Embryonic facial prominence (tissue), 1 donor: ENCODE measurements at regions not wholly inside any gene's neighbourhood (a gene's known extent, or its start where the extent isn't known, plus 50 kb on each side); places are given as distances from the start of the nearest gene placed in this dataset.
A peak's percentile ranks its signal among the peaks of the same experiment; 100 is the strongest.

ENCODE experiments used
- DNase-seq: peaks from one replicate; pipeline ENCODE4 v3.0.0-alpha.2; 2016; ENCODE audit errors: extremely low spot score

DNA sequence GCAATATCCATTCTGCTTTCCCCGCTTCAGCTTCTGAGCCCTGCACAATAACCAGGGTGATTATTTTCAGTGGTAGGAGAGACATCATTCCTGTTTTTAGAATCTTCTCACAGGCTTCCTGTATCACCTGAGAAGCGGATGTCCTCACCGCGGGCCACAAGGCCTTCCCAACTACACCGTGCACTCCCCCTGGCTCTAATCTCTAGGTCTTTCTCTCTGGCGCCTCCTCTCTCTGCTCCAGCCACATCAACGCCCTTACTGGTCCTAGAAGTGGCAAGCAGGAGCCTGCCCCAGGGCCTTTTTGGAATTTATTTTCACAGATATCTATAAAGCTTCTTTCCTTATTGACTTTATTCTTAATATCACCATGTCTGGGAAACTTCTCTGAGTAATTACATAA, 675.2 kb upstream of the FRG1 start:
- no peak for DNase-seq

DNA sequence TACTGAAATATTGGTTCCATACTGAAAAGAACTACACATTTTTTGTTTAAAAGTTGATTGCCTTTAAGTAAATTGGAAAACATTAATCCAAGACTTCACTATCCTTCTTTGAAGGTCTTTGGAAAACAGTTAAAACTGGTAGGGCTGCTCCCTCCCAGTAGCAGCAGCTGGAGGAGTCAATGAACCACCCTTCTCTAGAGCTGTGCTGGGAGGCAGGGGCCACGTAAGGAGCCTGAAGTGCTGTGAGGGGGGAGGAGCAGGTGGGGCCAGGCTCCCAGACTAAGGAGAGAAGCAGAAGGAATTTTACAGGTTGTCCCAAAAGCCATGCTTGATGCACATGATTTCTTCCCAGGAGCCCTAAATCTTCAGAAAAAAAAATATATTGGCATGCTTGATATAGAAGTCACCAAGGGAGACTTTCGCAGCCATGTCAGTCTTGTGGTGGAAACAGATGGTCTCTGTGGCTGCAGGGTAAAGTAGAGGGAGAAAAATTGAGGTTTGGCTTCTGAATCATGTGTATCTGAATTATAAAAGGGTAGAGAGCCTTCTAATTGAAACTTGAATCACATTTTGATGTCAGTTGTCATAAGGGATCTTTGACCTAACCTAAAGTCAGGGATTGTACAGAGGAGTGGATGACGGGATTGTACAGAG, 673.2 kb upstream of the FRG1 start:
- no peak for DNase-seq

DNA sequence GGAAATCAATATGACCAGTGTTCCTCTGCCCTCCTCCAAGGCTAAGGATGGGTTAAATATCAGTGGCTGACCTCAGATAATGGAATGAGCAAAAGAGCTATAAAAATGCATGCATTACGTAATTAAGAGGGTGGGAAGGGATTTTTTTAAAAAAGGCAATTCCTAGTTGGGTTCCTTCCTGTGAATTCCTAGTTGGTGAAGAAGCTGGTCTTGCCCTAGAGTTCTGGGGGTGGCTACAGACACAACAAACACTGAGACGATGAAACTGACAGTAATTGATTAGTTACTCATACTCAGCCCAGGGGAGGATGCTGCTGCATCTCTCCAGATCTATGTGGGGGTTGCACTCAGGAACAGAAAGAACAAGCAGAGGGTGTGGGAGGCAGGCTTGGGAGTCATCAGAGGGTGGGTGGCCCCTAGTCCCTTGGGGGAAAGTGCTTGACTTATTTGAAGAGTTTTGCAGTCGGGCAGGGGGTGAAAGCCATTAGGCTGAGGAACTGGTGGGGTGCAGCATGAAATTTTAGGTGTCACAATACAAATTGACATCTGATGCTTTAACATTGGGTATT, 662.0 kb upstream of the FRG1 start:
- no peak for DNase-seq

DNA sequence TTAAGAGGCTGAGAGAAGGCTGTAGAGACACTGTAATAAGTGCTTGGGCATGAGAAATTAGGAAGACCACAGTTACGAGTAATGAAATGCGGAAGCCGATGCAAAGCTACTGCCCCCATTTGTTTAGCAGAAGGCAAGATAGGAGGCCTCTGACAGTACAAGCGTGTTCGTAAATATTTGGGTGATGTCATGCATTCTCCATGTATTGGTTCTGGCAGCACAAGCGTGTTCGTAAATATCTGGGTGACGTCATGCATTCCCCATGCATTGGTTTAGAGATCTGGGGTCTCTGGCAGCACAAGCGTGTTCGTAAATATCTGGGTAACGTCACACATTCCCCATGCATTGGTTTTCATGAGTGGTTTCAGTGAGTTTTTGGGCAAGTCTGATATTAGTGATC, 661.5 kb upstream of the FRG1 start:
- no peak for DNase-seq

DNA sequence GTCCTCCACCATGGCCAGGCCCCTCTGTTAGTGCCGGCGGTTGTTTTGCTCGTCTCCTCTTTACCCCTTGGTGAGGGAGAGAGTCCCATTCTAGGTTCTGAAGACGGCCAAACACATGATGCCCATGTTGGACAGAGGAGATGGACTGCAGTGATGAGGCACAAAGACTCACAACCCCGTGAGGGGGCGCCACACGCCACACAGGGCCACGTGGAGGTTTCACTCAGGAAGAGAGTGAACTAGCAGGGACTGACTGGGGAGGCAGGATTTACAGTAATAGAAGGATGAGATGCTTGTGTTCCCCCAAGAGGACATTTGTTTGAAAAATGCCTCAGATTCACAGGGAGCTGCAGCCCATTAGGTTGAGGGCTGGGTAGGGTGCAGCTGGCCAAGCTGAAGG, 655.3 kb upstream of the FRG1 start:
- DNase-seq: no peak

DNA sequence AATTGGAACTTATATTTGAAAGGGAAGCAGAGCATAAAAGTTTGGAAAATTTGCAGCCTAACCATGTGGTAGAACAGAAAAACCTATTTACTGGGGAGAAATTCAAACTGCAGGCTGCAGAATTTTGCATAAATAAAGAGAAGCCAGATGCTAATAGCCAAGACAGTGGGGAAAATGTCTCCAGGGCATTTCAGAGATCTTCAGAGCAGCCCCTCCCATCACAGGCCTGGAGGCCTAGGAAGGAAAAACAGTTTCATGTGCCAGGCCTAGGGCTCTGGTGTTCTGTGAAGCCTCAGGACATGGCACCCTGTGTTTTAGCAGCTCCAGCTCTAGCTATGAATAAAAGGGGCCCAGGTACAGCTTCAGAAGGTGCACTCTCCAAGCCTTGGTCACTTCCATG, 648.7 kb upstream of the FRG1 start:
- DNase-seq: no peak

DNA sequence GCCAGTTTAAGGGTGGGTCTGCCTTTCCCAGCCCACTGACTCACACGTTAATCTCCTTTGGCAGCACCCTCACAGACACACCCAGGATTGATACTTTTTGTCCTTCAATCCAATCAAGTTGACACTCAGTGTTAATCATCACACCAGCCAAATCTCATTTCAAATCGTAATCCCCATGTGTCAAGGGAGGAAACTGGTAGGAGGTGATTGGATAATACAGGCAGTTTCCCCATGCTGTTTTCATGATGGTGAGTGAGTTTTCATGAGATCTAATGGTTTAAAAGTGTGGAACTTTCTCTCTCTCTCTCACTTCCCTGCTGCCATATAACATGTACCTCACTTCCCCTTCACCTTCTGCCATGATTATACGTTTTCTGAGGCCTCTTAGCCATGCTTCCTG, 647.2 kb upstream of the FRG1 start:
- DNase-seq: no peak

DNA sequence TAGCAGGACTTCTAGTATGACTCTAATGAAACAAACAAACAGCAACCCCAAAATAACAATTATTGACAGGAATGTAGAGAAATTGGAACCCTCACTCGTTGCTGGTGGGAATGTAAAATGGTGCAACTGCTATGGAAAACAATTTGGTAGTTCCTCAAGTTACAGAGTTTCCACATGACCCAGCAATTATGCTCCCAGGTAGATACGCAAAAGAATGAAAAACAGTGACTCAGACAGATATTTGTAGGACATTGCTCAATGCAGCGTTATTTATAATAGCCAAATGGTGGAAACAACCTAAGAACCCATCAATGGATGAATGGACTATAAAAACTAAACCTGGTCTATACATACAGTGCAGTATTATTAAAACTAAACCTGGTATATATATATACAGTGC, 646.1 kb upstream of the FRG1 start:
- DNase-seq: no peak

- DNase-seq: no peak
Measured at GRCh38 chr4:189299706-189300105, 641.0 kb upstream of the FRG1 start.

- no peak for DNase-seq
Measured at GRCh38 chr4:189301692-189302091, 639.0 kb upstream of the FRG1 start.

DNA sequence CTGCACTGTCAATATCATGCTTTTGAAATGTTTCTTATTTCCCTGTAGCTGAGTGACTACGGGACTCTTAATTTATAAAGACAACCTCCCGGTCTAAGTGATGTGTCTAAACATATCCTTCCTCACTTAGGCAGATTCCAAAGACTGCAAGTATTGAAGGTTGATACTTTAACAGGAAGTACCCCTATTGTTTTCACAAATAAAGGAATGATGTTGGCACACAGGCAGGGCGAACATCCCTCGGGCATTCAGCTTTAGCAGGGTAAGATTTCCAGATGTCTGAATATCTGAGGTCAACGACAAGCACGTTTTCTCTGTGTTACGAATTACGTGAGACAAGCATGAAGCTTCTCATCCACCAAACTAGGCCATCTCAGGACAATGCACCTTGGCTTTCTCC, 638.0 kb upstream of the FRG1 start:
- no peak for DNase-seq

GRCh38 chr4:189304167-189304566, 636.5 kb upstream of the FRG1 start:
- no peak for DNase-seq

DNA sequence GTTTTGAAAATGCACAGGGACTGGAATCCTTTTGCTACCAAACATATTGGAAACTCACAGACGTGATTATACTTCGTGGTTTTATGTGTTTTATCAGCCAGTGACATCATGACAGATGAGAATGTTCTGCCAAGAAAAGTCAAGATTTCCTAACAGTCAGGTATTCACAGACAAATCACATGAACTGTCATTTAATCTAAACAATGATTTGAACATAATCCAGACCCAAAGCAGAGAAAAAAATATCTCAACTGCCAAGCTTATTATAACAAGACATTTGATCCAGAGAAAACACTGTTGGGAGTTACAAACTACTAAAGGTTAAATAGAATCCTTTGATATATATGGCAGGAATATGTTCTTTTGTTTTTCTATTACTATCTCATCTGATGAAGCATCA, 635.9 kb upstream of the FRG1 start:
- DNase-seq: peak; percentile 25

DNA sequence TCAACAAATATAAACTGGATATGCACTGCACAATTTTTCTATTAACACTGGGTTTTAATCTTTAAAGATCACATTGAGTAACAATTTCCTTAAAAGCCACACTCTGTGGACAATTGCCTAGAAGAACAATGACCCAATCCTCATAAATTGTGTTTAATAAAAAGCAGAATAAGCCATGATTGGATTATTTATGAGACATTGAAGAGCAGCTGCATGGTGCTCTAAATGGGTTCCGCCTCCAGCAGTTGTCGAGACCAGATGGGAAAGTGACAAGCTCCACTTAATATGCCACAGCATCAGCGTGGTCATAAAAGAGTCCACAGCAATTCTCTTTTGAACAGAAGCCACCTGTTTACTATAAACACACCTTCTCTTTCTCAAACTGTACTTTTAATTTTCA, 635.2 kb upstream of the FRG1 start:
- DNase-seq: no peak

- no peak for DNase-seq
Measured at GRCh38 chr4:189311251-189311650, 629.4 kb upstream of the FRG1 start.

DNA sequence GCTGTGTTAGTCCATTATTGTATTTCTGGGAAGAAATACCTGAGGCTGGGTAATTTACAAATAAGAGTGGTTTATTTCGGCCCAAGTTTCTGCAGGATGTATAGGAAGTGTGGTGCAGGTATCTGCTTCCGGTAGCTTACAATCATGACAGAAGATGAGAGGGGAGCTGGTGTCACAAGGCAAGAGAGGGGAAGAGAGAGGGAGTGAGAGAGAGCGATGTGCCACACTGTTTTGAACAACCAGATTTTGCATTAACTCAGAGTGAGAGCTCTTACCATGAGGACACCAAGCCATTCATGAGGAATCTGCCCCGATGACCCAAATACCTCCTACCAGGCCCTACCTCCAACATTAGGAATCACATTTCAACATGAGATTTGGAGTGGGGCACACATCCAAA, 627.6 kb upstream of the FRG1 start:
- no peak for DNase-seq

GRCh38 chr4:189313861-189314513, 626.7 kb upstream of the FRG1 start:
- DNase-seq: no peak

DNA sequence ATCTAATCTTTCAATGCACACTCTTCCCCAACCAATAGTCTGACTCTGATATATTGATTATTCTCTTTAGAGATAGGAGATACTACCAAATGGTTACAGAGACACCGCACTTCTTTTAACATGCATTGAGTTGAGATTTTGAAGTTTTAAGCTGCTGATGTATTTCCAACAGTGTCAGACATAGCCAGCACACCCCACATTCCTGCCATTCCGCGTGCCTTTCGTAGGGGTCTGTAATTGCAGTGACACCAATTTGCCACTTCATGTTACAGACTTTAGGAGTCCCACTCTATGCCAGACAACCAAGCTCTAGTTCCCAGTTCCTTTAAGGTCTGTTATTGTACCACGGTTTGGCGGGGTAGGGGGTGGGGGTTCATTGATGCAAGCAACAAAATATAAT, 618.2 kb upstream of the FRG1 start:
- DNase-seq: no peak

DNA sequence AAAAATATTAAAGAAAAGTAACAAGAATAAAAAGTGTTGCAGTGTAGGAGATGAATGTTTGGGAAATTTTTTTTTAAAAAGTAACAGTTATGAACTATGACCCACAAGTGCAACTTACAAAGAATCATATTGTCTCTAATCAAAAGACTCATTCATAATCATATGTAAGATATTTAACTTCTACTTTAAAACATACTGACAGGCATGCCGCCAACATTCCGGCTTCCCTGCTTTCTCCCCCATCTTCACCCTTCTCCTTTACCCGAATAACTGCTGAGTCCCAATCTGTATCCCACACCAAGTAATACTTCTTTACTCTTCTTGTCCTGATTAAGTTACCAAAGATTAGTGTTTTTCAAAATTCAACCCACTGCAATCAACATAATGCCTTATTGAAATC, 598.8 kb upstream of the FRG1 start:
- no peak for DNase-seq

DNA sequence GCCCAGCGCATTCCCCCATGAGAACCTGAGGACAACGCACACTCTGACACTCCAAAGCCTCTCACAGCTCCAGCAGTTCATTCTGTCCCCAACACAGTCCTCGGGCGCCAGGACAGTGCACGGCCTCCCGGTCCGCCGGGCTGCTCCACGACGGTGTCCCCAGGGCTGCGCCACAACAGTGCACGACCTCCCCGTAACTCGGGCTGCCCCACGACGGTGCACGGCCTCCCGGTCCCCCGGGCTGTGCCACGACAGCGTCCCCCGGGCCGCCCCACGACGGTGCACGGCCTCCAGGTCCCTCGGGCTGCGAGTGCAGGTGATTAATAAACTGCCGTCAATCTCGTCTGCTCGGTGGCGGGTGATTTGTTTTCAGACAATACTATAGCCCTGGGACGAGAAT, 585.1 kb upstream of the FRG1 start:
- no peak for DNase-seq

GRCh38 chr4:189362364-189362763, 578.3 kb upstream of the FRG1 start:
- no peak for DNase-seq

DNA sequence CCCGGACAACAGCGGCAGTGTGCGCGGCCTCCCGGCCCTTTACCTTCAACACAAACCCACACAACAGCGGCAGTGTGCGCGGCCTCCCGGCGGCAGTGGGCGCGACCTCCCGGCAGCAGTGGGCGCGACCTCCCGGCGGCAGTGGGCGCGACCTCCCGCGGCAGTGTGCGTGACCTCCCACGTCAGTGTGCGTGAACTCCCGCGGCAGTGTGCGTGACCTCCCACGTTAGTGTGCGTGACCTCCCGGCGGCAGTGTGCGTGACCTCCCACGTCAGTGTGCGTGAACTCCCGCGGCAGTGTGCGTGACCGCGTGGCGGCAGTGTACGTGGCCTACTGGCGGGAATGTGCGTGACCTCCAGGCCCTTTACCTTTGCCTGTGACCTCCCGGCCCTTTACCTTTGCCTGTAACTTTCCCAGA, 576.6 kb upstream of the FRG1 start:
- DNase-seq: no peak

DNA sequence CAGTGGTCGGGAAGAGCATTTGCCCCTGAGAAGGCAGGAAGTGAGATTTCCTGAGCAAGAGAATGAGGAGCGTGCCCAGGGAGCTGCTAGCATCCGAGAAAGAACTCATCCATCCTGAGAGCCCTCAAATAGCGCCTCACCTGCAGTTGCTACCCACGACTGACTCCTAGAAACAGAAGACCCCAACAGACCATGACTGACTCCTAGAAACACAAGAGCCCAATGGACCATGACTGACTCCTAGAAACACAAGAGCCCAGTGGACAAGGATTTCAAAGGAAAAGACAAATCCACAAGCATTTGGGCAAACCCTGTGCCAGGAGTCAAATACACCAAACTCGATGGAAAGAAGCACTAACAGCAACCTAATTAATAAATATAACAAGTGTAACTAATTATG, 575.2 kb upstream of the FRG1 start:
- DNase-seq: no peak

- DNase-seq: no peak
Measured at GRCh38 chr4:189367832-189368231, 572.8 kb upstream of the FRG1 start.
